ENCODE measurements at regions not wholly inside any gene's neighbourhood (a gene's known extent, or its start where the extent isn't known, plus 50 kb on each side); places are given as distances from the start of the nearest gene placed in this dataset.

DNA sequence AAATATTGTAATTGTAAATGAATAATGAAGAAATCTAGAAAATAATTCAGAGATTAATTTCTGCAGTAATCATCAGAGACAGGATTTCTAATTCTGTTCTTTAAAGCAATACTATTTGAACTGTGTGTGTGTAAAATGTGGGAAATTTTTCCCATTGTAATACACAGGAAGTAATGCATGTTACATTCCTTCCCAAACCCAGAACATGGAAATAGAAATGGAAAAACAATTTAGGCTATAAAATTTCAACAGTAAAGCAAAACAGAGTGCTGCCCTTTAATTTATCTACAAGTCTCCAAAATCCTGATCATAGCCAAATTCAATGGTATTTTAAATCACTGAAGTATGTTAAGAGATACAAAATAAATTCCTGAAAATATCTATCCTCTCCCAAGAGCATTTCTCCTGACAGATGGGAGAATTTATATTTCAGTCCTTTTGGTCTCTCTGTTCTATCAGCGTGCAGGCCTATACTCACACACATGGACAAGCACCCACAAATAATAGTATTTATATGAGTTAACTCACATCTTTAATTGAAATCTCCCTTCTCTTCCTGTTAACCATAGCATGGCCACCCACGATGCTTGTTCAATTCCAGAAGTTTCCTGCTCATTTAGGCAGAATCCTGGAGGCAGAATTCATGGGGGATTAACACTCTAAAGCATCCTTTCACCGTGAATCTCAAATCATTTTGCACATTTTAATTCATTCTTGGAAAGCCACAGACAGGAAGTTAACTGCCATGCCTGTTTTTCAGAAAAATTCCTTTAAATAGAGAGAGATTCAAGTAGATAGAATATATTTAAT is 1465.4 kb upstream of the FLRT2 start:
- TF ChIP-seq, protein P1, sequence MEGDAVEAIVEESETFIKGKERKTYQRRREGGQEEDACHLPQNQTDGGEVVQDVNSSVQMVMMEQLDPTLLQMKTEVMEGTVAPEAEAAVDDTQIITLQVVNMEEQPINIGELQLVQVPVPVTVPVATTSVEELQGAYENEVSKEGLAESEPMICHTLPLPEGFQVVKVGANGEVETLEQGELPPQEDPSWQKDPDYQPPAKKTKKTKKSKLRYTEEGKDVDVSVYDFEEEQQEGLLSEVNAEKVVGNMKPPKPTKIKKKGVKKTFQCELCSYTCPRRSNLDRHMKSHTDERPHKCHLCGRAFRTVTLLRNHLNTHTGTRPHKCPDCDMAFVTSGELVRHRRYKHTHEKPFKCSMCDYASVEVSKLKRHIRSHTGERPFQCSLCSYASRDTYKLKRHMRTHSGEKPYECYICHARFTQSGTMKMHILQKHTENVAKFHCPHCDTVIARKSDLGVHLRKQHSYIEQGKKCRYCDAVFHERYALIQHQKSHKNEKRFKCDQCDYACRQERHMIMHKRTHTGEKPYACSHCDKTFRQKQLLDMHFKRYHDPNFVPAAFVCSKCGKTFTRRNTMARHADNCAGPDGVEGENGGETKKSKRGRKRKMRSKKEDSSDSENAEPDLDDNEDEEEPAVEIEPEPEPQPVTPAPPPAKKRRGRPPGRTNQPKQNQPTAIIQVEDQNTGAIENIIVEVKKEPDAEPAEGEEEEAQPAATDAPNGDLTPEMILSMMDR (IDR thresholded peaks at IDR 0.05; ENCODE audit: insufficient read depth, low read depth, low read length, missing control alignments): no peak
- no peak for DNase-seq (ENCODE audit: low read depth)
- H3K4me3 ChIP-seq (ENCODE audit: low read length): no peak overlapping the region

DNA sequence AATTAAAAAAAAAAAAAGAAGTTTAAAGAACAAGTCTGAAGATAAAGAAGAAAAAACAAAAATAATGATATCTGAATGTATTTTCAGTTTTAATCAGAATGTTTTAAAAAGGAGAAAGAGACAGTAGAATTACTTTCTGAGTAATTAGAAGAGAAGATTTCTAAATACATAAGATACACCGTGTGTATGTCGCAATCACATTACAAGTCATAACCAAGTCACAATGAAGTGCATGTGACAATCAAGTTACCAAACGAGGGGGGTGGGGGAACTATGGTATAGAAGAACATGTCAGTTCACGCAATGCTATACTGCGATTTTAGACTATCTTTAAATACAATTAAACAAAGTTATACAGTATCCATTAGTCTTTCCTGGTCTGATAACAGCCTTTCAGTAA is 1464.1 kb upstream of the FLRT2 start:
- no peak overlapping the region for H3K4me3 ChIP-seq (ENCODE audit: low read length)
- DNase-seq (ENCODE audit: low read depth): peak; percentile 53
- TF ChIP-seq, protein P1 (IDR thresholded peaks at IDR 0.05; ENCODE audit: insufficient read depth, low read depth, low read length, missing control alignments): no peak

DNA sequence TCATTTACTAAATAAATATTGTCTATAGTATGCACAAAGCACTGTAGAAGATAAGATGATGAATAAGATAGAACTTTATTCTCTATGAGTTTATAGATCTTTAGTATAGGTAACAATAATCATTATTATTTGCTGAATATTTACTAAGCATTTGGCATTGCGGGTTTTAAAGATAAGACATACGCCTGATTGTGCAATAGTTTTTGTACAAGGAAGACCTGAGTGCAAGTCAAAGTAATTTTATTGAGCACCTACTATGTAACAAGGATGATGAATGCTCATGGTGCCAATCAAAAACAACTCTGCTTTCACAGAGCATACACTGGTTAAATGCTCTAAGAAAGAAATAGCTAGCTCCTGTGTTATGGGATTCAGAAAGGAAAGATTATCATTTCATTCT is 1461.7 kb upstream of the FLRT2 start:
- no peak for DNase-seq (ENCODE audit: low read depth)
- H3K4me3 ChIP-seq (ENCODE audit: low read length): no peak overlapping the region
- TF ChIP-seq, protein P1 (IDR thresholded peaks at IDR 0.05; ENCODE audit: insufficient read depth, low read depth, low read length, missing control alignments): no peak

DNA sequence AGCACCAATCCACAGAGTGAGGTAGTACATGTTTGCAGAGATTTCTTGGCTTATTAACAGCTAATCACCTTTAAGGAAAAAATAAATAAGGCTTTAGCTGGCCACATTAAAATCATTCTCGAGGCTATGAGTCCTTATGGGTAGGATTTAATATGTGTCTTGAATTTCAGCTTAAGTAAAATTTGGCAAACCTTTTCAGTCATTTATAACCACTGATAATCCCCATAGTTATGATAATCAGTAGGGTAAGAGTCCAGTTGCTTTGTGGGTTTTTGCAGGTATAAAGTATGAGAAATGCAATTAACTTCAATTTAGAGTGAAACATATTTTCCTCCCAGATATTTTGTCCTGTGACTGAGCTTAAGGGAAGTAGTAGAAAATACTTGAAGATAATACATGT is 1458.9 kb upstream of the FLRT2 start:
- DNase-seq (ENCODE audit: low read depth): no peak

DNA sequence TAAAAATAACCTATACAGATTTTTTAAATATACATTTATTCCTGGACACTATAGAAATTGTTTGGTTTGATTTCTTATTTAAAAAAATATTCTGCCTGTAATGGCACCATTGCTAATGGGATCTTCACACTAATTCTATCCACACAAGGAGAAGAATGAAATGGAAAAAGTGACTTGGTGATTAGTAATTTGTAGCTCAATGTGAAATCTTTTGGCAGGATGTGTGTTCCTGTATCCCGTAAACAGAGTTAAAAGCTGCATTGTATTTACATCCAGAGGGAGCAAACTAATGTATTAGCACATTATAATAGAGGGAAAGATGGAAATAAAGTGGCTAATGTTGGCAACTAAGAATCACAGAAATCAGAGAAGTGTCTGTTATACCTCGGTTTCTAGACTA is 1455.3 kb upstream of the FLRT2 start:
- DNase-seq (ENCODE audit: low read depth): no peak
- H3K4me3 ChIP-seq (ENCODE audit: low read length): no peak overlapping the region
- TF ChIP-seq, protein P1 (IDR thresholded peaks at IDR 0.05; ENCODE audit: insufficient read depth, low read depth, low read length, missing control alignments): no peak

More for the DNA sequence above, 1458.9 kb upstream of the FLRT2 start:
- TF ChIP-seq, protein P1 (IDR thresholded peaks at IDR 0.05; ENCODE audit: insufficient read depth, low read depth, low read length, missing control alignments): no peak
- no peak overlapping the region for H3K4me3 ChIP-seq (ENCODE audit: low read length)

DNA sequence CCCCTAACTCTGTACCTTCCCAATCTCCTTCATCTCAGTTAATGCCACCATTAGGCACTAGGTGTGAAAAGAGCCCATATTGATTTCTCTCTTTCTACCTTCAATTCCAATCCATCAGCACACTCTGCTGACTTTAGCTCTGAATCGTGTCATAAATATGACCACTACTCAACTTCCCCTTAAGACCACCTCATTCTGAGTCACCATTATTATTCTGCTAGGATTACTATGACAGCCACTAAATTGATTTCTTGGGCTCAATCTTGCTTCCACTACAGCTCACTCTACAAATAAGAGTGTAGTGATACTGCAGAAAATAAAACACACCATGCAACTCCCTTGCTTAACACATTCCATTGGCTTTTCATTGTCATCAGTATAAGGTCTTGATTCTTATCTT is 1449.0 kb upstream of the FLRT2 start:
- H3K4me3 ChIP-seq (ENCODE audit: low read length): no peak overlapping the region
- TF ChIP-seq, protein P1 (IDR thresholded peaks at IDR 0.05; ENCODE audit: insufficient read depth, low read depth, low read length, missing control alignments): no peak
- no peak for DNase-seq (ENCODE audit: low read depth)
